Caco-2 (cell line): ENCODE measurements at regions not wholly inside any gene's neighbourhood (a gene's known extent, or its start where the extent isn't known, plus 50 kb on each side); places are given as distances from the start of the nearest gene placed in this dataset.

ENCODE experiments used
- BruUV-seq: library from RNA; stranded (reverse); fragments of 400-500 nt; replicated peaks from 2 replicates; lab custom pipeline; 2021; lab: Mats Ljungman, UMichigan
- CTCF ChIA-PET: fragments of 300-600 bp; sonication (Branson Sonifier 250); formaldehyde crosslinking; loops from one replicate; lab custom pipeline; 2022; ENCODE audit warnings: antibody characterized with exemption; lab: Charles Lee
- POLR2A ChIA-PET: fragments of 300-600 bp; sonication (Branson Sonifier 250); formaldehyde crosslinking; loops from one replicate; lab custom pipeline; 2022; ENCODE audit warnings: antibody characterized with exemption; lab: Charles Lee
- DNase-seq, 2 experiments: peaks; one replicate each; pipeline versions ENCODE4 v3.0.0 to v3.0.0-alpha.2; 2020 to 2022
- H3K27me3 ChIP-seq: replicated peaks from 2 replicates; pipeline ENCODE4 v1.6.0; 2011; ENCODE audit warnings: low read length; ENCODE audit not compliant: control insufficient read depth, insufficient read depth
- H3K36me3 ChIP-seq: 2 replicates; pipeline ENCODE4 v1.5.1; 2011; ENCODE audit warnings: low read length; ENCODE audit not compliant: control insufficient read depth, insufficient read depth
- H3K4me1 ChIP-seq: fragments of 250-450 bp; sonication (Bioruptor Pico); 2 replicates; pipeline ENCODE4 v1.5.1; 2020; ENCODE audit warnings: mild to moderate bottlenecking
- H3K4me3 ChIP-seq: 2 replicates; pipeline ENCODE4 v1.5.1; 2011; ENCODE audit warnings: low read depth, mild to moderate bottlenecking, control low read depth, low read length
- H3K9me3 ChIP-seq: fragments of 250-450 bp; sonication (Bioruptor Pico); 2 replicates; pipeline ENCODE4 v1.5.1; 2020; ENCODE audit warnings: mild to moderate bottlenecking, moderate library complexity
- H3K27ac Mint-ChIP-seq: one replicate; pipeline ENCODE4 v1.8.0; 2022; ENCODE audit warnings: mixed read lengths; ENCODE audit not compliant: unreplicated experiment
- H3K27me3 Mint-ChIP-seq: one replicate; pipeline ENCODE4 v1.8.0; 2022; ENCODE audit warnings: mixed read lengths; ENCODE audit not compliant: insufficient read depth, unreplicated experiment
- H3K36me3 Mint-ChIP-seq: one replicate; pipeline ENCODE4 v1.8.0; 2022; ENCODE audit warnings: mild to moderate bottlenecking, mixed read lengths; ENCODE audit not compliant: insufficient read depth, unreplicated experiment
- H3K4me1 Mint-ChIP-seq: one replicate; pipeline ENCODE4 v1.8.0; 2022; ENCODE audit warnings: low read depth, mixed read lengths; ENCODE audit not compliant: unreplicated experiment
- H3K4me3 Mint-ChIP-seq: one replicate; pipeline ENCODE4 v1.8.0; 2022; ENCODE audit warnings: mild to moderate bottlenecking, moderate library complexity, mixed read lengths; ENCODE audit not compliant: unreplicated experiment
- H3K9me3 Mint-ChIP-seq: one replicate; pipeline ENCODE4 v1.8.0; 2022; ENCODE audit warnings: mixed read lengths; ENCODE audit not compliant: unreplicated experiment
- intact Hi-C: fragments of 100-400 bp; cut with micrococcal nuclease; formaldehyde crosslinking; loops from one replicate; pipeline ENCODE4 v1.10.0; 2022; ENCODE audit not compliant: unreplicated experiment
- TF ChIP-seq, protein P1 (sequence below), 2 experiments: fragments of 200-600 bp in 1 of 2; IDR thresholded peaks; 1 replicate in 1 of 2; 2 replicates in 1 of 2; pipeline versions ENCODE4 v1.5.1 to v1.8.0; 2011 to 2022; ENCODE audit warnings: antibody characterized with exemption in 1 of 2, control low read depth in 1 of 2, inconsistent platforms in 1 of 2, low read depth in 1 of 2, low read length in 1 of 2, mild to moderate bottlenecking in 1 of 2, moderate library complexity in 1 of 2; ENCODE audit not compliant: insufficient read depth in 1 of 2, severe bottlenecking in 1 of 2, unreplicated experiment in 1 of 2

- no TSS peak for BruUV-seq
- Mint-ChIP-seq H3K27me3 (peaks cover 17% of the 10 kb centered on the region), H3K4me1 (no peaks in the 10 kb centered on the region), H3K9me3 (no peaks in the 10 kb centered on the region), H3K4me3 (no peak overlapping the region), H3K27ac (no peak overlapping the region), H3K36me3 (no peaks in the 10 kb centered on the region)
- ChIA-PET CTCF (no interaction called here), POLR2A (no interaction called here)
- no peaks in the 10 kb centered on the region for H3K9me3 ChIP-seq
- no peaks in the 10 kb centered on the region for H3K4me1 ChIP-seq
- TF ChIP-seq, protein P1, sequence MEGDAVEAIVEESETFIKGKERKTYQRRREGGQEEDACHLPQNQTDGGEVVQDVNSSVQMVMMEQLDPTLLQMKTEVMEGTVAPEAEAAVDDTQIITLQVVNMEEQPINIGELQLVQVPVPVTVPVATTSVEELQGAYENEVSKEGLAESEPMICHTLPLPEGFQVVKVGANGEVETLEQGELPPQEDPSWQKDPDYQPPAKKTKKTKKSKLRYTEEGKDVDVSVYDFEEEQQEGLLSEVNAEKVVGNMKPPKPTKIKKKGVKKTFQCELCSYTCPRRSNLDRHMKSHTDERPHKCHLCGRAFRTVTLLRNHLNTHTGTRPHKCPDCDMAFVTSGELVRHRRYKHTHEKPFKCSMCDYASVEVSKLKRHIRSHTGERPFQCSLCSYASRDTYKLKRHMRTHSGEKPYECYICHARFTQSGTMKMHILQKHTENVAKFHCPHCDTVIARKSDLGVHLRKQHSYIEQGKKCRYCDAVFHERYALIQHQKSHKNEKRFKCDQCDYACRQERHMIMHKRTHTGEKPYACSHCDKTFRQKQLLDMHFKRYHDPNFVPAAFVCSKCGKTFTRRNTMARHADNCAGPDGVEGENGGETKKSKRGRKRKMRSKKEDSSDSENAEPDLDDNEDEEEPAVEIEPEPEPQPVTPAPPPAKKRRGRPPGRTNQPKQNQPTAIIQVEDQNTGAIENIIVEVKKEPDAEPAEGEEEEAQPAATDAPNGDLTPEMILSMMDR (IDR thresholded peaks at IDR 0.05; ENCODE audit: insufficient read depth in 1 of 2, low read depth in 1 of 2, low read length in 1 of 2, severe bottlenecking in 1 of 2, unreplicated experiment in 1 of 2): no peak
- no peak overlapping the region for H3K4me3 ChIP-seq
- no peak for DNase-seq
- no peaks in the 10 kb centered on the region; the same call in 1 of the 2 replicates for H3K27me3 ChIP-seq
- H3K36me3 ChIP-seq: no peaks in the 10 kb centered on the region
- intact Hi-C loops: no loop called here
These were observed 431.9 kb downstream of the TNS3 start for GRCh38 chr7:47149971-47150370.

GRCh38 chr7:47149208-47149839 is 432.6 kb downstream of the TNS3 start:
- H3K27me3 ChIP-seq: no peaks in the 10 kb centered on the region; the same call in 1 of the 2 replicates
- H3K36me3 Mint-ChIP-seq: no peaks in the 10 kb centered on the region
- H3K4me1 Mint-ChIP-seq: no peaks in the 10 kb centered on the region
- TF ChIP-seq, protein P1 (IDR thresholded peaks at IDR 0.05; ENCODE audit: insufficient read depth in 1 of 2, low read depth in 1 of 2, low read length in 1 of 2, severe bottlenecking in 1 of 2, unreplicated experiment in 1 of 2): no peak
- intact Hi-C loops: no loop called here
- ChIA-PET POLR2A (no interaction called here), CTCF (no interaction called here)
- H3K36me3 ChIP-seq: no peaks in the 10 kb centered on the region
- no peaks in the 10 kb centered on the region for H3K9me3 ChIP-seq
- H3K27me3 Mint-ChIP-seq: peaks cover 14% of the 10 kb centered on the region
- DNase-seq: no peak
- no peak overlapping the region for H3K4me3 ChIP-seq
- BruUV-seq: no TSS peak
- H3K4me3 Mint-ChIP-seq: no peak overlapping the region
- no peaks in the 10 kb centered on the region for H3K4me1 ChIP-seq
- no peaks in the 10 kb centered on the region for H3K9me3 Mint-ChIP-seq
- no peak overlapping the region for H3K27ac Mint-ChIP-seq

- TF ChIP-seq, protein P1 (IDR thresholded peaks at IDR 0.05; ENCODE audit: insufficient read depth in 1 of 2, low read depth in 1 of 2, low read length in 1 of 2, severe bottlenecking in 1 of 2, unreplicated experiment in 1 of 2): no peak
- Histone ChIP-seq H3K27me3 (no peaks in the 10 kb centered on the region; the same call in 1 of the 2 replicates), H3K4me1 (no peaks in the 10 kb centered on the region), H3K4me3 (no peak overlapping the region), H3K9me3 (no peaks in the 10 kb centered on the region), H3K36me3 (no peaks in the 10 kb centered on the region)
- H3K4me3 Mint-ChIP-seq: no peak overlapping the region
- H3K27me3 Mint-ChIP-seq: peaks cover 14% of the 10 kb centered on the region
- ChIA-PET POLR2A (no interaction called here), CTCF (no interaction called here)
- no peaks in the 10 kb centered on the region for H3K4me1 Mint-ChIP-seq
- no TSS peak for BruUV-seq
- no peaks in the 10 kb centered on the region for H3K36me3 Mint-ChIP-seq
- H3K27ac Mint-ChIP-seq: no peak overlapping the region
- no peaks in the 10 kb centered on the region for H3K9me3 Mint-ChIP-seq
- DNase-seq: no peak
- intact Hi-C loops: no loop called here
These were observed 433.2 kb downstream of the TNS3 start for GRCh38 chr7:47148536-47149207.
